HG03139 (cell line): ENCODE measurements at regions not wholly inside any gene's neighbourhood (a gene's known extent, or its start where the extent isn't known, plus 50 kb on each side); places are given as distances from the start of the nearest gene placed in this dataset.
"Not testable (repeated sequence)": the region's sequence is repeated elsewhere in the genome, so short reads cannot be mapped to it uniquely, and the experiment has no call there.

ENCODE experiments used
- ATAC-seq: cut with Tn5 transposase; IDR thresholded peaks from one replicate; pipeline ENCODE4 v1.9.1; 2021; ENCODE audit not compliant: unreplicated experiment

DNA sequence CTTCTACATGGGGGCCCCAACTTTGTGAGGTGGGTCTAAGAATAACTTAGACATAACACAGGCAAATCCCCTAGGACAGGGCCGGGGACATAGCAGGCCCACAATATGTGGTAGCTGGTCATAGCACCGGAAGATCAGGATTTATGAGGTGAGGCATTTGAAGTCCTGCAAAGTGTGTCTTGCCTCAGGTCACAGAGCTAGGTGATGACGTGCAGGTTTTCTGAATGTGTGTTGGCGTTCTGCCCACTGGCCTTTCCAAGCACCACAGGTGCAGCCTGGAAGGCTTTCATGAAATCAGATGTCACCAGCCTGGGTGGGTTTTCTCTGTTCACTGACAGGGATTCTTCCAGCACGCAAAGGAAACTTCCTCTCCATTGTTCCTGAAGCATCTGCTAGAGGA, 119.1 kb downstream of the LRATD1 start:
- no peak for ATAC-seq

DNA sequence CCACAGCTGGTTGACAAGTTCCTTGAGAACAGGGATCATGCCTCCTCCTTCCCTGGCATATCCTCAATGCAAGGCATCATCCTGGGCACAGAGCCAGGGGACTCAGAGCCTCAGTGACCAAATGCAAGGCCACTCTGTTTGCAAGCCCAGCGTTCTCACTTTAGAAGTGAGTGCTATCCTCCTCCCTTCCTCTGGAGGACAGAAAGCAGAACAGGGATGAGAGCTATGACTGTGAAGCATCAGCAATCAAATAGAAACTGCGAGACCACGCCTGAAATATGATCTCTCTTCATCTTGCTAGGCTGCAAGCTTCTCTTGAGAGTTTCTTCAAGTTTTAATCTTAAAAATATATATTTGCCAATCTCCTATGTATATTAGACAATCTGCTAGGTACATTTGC, 119.8 kb downstream of the LRATD1 start:
- no peak for ATAC-seq

GRCh38 chr2:14756122-14756541, 123.6 kb downstream of the LRATD1 start:
- ATAC-seq = no peak

- no peak for ATAC-seq
These were observed 124.6 kb downstream of the LRATD1 start for GRCh38 chr2:14756981-14757657.

DNA sequence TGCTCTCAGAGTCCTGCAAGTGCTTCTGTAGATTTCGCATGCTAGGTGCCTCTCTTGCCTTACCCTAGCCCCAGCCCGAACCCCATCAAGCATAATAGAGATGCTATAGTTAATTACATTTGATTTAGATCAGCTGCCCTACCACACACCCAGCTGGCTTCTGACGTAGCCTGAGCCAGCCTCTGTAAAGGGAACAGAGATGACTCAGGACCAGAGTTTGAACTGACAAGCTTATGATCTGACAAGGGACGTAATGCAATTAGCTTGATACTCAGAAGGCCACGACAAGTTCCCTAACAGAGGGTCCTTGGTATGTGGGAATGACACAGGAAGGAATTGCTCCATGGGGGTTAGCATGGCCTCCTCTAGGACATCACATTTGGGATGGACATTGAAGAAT, 126.6 kb downstream of the LRATD1 start:
- no peak for ATAC-seq

- ATAC-seq = no peak
These were observed 127.7 kb downstream of the LRATD1 start for GRCh38 chr2:14760169-14760568.

GRCh38 chr2:14761118-14761517, 128.6 kb downstream of the LRATD1 start:
- ATAC-seq = no peak

DNA sequence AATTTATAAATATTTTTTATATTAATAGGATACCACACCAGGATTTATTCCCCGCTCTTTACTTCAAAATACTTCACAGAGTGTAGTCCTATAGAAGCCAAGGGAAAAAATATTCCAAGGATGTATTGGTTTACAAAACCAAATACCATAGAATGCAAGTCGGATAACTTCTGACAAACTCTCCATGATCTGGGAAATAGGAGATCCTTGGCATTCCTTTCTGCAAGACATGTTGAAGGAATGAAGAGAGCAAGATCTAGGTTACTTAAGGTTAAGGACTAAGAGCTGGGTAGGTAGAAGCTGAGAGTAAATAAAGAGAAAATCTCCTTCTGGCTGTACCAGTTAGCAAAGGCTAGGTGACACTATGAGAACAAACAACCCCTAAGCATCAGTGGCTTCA, 141.2 kb downstream of the LRATD1 start:
- ATAC-seq = no peak

- ATAC-seq = no peak
These were observed 142.0 kb downstream of the LRATD1 start for GRCh38 chr2:14774436-14774968.

- ATAC-seq = no peak
These were observed 143.7 kb downstream of the LRATD1 start for GRCh38 chr2:14776216-14776615.

DNA sequence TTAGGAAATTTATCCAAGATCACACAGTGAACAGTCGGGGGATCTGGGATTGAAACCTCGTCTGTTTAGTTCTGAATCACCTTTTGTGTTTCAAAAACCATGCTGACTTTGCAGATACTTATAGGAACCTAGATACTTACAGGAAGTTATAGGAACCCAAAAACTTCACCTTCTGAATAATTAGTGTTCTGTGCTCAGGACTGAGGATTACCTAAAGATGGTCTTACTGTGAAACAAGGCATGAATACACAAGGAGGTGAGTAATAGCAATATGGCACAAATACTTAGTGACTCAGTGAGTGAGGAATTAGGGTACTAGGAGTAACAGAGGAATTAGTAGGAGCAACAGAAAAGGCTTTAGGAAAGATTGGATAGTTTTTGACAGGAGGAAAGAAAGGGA, 145.5 kb downstream of the LRATD1 start:
- ATAC-seq = no peak

- no peak for ATAC-seq
These were observed 146.7 kb downstream of the LRATD1 start for GRCh38 chr2:14779252-14779651.

- no peak for ATAC-seq
These were observed 148.6 kb downstream of the LRATD1 start for GRCh38 chr2:14781142-14781541.

DNA sequence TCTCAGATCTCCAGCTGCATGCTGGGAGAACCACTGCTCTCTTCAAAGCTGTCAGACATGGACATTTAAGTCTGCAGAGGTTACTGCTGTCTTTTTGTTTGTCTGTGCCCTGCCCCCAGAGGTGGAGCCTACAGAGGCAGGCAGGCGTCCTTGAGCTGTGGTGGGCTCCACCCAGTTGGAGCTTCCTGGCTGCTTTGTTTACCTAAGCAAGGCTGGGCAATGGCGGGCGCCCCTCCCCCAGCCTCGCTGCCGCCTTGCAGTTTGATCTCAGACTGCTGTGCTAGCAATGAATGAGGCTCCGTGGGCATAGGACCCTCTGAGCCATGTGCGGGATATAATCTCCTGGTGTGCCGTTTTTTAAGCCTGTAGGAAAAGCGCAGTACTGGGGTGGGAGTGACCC, 156.3 kb downstream of the LRATD1 start:
- ATAC-seq = not testable (repeated sequence)

DNA sequence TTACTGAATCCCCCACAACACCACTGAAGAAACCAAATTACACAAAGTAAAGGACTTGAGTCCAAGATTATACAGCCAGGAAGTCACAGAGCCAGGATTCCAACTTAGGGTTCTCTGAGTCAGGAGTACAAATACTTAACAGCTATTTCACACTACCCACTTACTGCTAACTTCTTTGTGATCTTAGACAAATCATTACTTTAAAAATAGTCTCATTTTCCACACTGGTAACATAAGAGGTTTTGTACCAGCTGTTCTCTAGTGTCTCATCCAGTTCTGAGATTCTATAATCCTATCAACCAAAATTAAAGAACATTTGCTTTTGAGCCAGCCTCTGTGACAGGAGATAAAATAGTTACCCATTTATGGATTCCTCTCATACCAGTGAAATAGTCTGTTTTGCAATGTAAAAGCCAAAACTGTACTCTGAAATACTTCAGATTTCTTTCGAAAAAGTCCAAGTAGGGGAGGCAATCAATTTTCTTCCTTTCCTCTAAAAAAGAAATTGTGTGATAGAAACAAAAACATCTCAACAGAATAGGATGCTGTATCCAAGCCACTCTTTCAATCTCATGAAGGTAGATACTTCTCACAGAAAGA, 157.6 kb downstream of the LRATD1 start:
- ATAC-seq = no peak

DNA sequence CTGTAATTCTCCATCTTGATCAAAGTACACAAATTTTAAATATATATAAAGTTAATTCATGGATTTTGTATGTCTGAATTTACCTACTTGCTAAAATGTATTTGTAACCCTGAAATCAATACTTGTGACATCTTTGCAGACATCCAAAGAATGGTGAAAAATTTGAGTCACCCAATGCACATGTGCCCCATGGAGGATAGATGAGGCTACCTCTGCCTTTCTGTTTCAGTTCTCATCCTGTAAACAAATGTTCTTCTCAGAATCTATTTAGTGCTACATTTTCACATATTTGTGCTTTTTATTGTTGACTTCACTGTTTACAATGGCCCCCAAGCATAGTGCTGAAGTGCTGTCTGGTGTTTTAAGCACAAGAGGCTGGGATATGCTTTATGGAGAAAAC, 171.5 kb downstream of the LRATD1 start:
- ATAC-seq = no peak

DNA sequence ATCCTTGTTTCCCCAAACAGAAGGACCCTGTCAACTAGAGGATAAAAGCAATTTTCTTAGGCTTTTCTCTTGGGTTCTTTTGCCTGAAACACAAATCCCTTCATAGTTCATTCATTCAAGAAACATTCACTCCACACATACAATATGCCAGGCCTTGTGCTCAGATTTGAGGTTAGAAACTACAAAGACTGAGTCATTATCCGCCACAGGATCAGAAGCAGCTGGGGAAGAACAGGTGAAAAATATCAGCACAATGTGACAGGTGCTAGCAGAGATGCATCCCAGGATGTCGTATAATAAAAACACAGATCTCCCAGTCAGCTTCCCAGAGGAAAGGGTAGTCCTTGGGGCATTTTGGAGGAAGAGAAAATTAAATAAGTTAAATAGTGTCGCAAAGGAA, 172.4 kb downstream of the LRATD1 start:
- ATAC-seq = no peak

- no peak for ATAC-seq
These were observed 174.1 kb downstream of the LRATD1 start for GRCh38 chr2:14806613-14807012.

GRCh38 chr2:14815201-14815600, 182.7 kb downstream of the LRATD1 start:
- no peak for ATAC-seq

DNA sequence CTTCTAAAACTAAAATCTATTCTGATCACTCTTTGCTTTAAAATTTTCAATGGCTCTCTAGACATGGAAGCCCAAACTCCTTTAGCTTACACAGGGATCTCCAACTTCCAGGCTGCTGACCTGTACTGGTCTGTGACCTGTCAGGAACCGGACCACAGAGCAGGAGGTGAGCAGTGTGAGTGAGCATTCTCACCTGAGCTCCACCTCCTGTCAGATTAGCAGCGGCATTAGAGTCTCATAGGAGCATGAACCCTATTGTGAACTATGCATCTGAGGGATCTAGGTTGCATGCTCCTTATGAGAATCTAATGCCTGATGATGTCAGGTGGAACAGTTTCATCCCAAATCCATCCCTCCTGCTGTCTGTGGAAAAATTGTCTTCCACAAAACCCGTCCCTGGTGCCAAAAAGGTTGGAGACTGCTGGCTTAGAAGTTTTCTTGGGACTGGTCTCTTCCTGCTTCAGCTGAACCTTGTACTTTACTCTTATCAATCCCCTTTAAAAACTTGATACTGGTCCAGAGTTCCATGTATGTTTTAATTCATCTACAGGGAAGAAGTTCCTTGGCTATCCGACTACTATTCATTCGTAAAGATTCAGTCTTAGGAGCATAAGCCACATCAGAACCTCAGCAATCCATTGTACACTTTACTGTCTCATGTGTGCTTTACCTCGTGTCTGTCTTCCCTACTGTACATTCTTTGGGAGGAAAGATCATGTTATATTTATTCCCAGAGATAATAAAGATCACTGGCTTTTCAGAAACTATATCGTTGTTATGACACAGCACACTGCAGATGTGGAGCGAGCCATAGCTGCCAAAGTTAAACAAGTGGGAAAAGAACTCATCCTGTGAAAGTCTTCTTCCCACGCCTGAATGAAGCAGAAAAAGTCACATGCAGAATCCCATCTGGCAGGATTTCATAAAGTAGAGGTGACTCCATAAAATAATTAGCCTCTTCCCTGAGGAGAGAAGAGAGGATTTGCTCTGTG, 183.8 kb downstream of the LRATD1 start:
- no peak for ATAC-seq

GRCh38 chr2:14817848-14818247, 185.3 kb downstream of the LRATD1 start:
- ATAC-seq = no peak

GRCh38 chr2:14826518-14826917, 194.0 kb downstream of the LRATD1 start:
- no peak for ATAC-seq
